ENCODE measurements at regions not wholly inside any gene's neighbourhood (a gene's known extent, or its start where the extent isn't known, plus 50 kb on each side); places are given as distances from the start of the nearest gene placed in this dataset.

DNA sequence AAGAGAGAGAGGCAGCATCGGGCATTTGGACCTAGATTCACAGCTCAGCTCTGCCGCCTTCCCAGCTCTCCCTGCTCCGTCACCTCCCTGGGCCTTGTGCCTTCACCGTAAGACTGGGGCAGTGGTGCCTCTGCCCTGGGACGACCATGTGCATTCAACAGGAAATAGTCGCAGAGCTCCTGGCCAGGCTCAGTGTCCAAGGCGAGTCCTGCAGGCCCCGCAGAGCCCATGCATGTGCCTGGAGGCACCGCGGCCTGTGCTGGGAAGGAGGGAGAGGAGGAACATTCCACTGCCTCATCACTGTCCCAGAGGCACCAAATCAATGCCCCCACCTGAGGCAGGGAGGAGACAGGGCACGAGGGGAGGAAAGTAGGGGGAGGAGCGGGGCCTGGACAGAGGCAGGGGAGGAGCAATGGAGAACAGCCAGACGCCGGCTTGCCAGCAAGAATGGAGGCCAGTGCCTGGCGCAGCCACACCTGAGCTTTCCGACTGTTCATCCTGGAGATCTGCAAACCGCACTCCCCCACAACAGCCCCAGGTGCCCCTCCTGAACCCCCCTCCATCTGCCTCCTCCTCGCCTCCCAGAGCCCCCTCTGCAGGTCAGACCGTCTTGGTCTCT is 74.4 kb upstream of the PRR5 start:
- CTCF ChIA-PET = interaction anchor here (0.6 to 5.7 kb wide), 19 partner anchors 15 to 938 kb away, joined by 3 to 84 read pairs (median 4); no protein-coding TSS in a partner anchor

DNA sequence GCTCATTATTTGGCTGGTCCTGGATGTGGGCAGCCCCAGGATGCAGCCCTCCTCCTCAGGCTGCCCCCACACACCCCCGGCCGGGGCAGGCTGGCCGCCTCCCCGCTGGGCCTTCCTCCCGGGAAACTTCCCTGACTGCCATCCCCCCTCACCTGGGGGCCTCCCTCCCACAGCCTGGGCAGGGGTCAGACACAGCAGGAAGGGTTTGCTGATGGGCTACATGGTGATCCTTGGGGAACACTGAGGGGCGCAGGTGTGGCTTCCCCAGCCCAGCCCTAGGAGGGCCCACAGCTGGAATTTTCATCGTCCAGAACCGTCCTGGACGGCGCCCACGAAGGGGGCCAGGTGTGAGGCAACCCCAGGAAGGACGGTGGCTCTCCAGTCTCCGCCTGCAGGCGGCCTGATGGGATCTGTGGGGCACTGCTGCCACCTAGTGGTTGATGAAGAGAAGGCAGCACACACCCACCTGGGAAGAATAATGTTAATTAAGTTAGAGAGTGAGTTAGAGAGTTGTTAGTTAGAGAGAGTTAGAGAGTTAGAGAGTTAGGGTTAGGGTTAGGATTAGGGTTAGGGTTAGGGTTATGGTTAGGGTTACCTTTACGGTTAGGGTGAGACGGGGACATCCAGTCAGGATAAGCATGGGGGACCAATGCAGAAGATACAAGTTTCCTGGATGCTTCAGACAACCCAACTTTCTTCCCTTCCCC is 75.9 kb upstream of the PRR5 start:
- ChIA-PET POLR2A (no interaction called here), CTCF (interaction anchor here (0.6 to 5.7 kb wide), 53 partner anchors 9 to 1879 kb away, joined by 3 to 84 read pairs (median 4); no protein-coding TSS in a partner anchor)
- no peaks in the 10 kb centered on the region for H3K9me3 ChIP-seq (ENCODE audit: control insufficient read depth, insufficient read depth, low read depth, low read length)
- H3K27ac ChIP-seq (ENCODE audit: extremely low read depth, low read depth, low read length) = no peak overlapping the region
- H3K36me3 ChIP-seq (ENCODE audit: control insufficient read depth in 2 of 2, insufficient read depth in 1 of 2, low read length in 2 of 2) = no peaks in the 10 kb centered on the region
- H3K4me1 ChIP-seq (ENCODE audit: control insufficient read depth, insufficient read depth, low read length) = no peaks in the 10 kb centered on the region
- no peak overlapping the region for H3K4me3 ChIP-seq (ENCODE audit: low read depth, low read length)
- TF ChIP-seq ZBTB17 (tag by site-specific recombination; IDR thresholded peaks at IDR 0.05) (peak; percentile 61), GLIS1 (tag by site-specific recombination; IDR thresholded peaks at IDR 0.05) (peak; percentile 94), ZNF776 (tag by site-specific recombination; IDR thresholded peaks at IDR 0.05; ENCODE audit: borderline replicate concordance) (no peak), ZNF391 (tag by site-specific recombination; IDR thresholded peaks at IDR 0.05; ENCODE audit: borderline replicate concordance, low read depth) (0 out of 2 replicates have a peak, but pooled peaks have one; percentile 56), ZNF544 (tag by site-specific recombination; IDR thresholded peaks at IDR 0.05) (no peak), SP7 (tag by site-specific recombination; IDR thresholded peaks at IDR 0.05) (peak; percentile 52; the same call in 1 of the 2 replicates), KLF7 (tag by site-specific recombination; IDR thresholded peaks at IDR 0.05; ENCODE audit: borderline replicate concordance) (no peak), ZNF23 (tag by site-specific recombination; IDR thresholded peaks at IDR 0.05; ENCODE audit: borderline replicate concordance) (no peak), PRDM1 (tag by site-specific recombination; IDR thresholded peaks at IDR 0.05) (peak; percentile 99), ZNF366 (tag by site-specific recombination; conservative IDR thresholded peaks at IDR 0.05) (no peak), ZNF777 (tag by site-specific recombination; IDR thresholded peaks at IDR 0.05; ENCODE audit: borderline replicate concordance) (peak; percentile 87), OVOL3 (tag by site-specific recombination; IDR thresholded peaks at IDR 0.05) (no peak), ZEB2 (tag by site-specific recombination; IDR thresholded peaks at IDR 0.05) (0 out of 2 replicates have a peak, but pooled peaks have one; percentile 35), ZNF510 (tag by site-specific recombination; IDR thresholded peaks at IDR 0.05; ENCODE audit: insufficient replicate concordance) (no peak), ZNF146 (tag by site-specific recombination; IDR thresholded peaks at IDR 0.05) (no peak), ZNF2 (tag by site-specific recombination; IDR thresholded peaks at IDR 0.05) (peak; percentile 75; the same call in 1 of the 2 replicates), ZBTB21 (tag by site-specific recombination; IDR thresholded peaks at IDR 0.05) (0 out of 2 replicates have a peak, but pooled peaks have one; percentile 17), ZBTB7A (tag by site-specific recombination; IDR thresholded peaks at IDR 0.05; ENCODE audit: low read depth) (no peak)
- TF ChIP-seq, protein P1, sequence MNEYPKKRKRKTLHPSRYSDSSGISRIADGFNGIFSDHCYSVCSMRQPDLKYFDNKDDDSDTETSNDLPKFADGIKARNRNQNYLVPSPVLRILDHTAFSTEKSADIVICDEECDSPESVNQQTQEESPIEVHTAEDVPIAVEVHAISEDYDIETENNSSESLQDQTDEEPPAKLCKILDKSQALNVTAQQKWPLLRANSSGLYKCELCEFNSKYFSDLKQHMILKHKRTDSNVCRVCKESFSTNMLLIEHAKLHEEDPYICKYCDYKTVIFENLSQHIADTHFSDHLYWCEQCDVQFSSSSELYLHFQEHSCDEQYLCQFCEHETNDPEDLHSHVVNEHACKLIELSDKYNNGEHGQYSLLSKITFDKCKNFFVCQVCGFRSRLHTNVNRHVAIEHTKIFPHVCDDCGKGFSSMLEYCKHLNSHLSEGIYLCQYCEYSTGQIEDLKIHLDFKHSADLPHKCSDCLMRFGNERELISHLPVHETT (tag by site-specific recombination; IDR thresholded peaks at IDR 0.05) = 0 out of 2 replicates have a peak, but pooled peaks have one; percentile 36
- TF ChIP-seq, protein P2, sequence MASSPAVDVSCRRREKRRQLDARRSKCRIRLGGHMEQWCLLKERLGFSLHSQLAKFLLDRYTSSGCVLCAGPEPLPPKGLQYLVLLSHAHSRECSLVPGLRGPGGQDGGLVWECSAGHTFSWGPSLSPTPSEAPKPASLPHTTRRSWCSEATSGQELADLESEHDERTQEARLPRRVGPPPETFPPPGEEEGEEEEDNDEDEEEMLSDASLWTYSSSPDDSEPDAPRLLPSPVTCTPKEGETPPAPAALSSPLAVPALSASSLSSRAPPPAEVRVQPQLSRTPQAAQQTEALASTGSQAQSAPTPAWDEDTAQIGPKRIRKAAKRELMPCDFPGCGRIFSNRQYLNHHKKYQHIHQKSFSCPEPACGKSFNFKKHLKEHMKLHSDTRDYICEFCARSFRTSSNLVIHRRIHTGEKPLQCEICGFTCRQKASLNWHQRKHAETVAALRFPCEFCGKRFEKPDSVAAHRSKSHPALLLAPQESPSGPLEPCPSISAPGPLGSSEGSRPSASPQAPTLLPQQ (tag by site-specific recombination; IDR thresholded peaks at IDR 0.05) = 0 out of 2 replicates have a peak, but pooled peaks have one; percentile 32
- TF ChIP-seq, protein P3, sequence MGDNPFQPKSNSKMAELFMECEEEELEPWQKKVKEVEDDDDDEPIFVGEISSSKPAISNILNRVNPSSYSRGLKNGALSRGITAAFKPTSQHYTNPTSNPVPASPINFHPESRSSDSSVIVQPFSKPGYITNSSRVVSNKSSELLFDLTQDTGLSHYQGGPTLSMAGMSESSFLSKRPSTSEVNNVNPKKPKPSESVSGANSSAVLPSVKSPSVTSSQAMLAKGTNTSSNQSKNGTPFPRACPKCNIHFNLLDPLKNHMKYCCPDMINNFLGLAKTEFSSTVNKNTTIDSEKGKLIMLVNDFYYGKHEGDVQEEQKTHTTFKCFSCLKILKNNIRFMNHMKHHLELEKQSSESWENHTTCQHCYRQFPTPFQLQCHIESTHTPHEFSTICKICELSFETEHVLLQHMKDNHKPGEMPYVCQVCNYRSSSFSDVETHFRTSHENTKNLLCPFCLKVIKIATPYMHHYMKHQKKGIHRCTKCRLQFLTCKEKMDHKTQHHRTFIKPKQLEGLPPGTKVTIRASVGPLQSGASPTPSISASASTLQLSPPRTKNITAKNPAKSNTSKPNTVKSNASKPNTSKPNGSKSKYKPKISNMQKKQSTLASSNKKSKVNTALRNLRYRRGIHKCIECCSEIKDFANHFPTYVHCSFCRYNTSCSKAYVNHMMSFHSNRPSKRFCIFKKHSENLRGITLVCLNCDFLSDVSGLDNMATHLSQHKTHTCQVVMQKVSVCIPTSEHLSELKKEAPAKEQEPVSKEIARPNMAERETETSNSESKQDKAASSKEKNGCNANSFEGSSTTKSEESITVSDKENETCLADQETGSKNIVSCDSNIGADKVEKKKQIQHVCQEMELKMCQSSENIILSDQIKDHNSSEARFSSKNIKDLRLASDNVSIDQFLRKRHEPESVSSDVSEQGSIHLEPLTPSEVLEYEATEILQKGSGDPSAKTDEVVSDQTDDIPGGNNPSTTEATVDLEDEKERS (tag by site-specific recombination; IDR thresholded peaks at IDR 0.05) = no peak
- TF ChIP-seq, protein P4, sequence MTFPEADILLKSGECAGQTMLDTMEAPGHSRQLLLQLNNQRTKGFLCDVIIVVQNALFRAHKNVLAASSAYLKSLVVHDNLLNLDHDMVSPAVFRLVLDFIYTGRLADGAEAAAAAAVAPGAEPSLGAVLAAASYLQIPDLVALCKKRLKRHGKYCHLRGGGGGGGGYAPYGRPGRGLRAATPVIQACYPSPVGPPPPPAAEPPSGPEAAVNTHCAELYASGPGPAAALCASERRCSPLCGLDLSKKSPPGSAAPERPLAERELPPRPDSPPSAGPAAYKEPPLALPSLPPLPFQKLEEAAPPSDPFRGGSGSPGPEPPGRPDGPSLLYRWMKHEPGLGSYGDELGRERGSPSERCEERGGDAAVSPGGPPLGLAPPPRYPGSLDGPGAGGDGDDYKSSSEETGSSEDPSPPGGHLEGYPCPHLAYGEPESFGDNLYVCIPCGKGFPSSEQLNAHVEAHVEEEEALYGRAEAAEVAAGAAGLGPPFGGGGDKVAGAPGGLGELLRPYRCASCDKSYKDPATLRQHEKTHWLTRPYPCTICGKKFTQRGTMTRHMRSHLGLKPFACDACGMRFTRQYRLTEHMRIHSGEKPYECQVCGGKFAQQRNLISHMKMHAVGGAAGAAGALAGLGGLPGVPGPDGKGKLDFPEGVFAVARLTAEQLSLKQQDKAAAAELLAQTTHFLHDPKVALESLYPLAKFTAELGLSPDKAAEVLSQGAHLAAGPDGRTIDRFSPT (tag by site-specific recombination; IDR thresholded peaks at IDR 0.05) = no peak

More for the DNA sequence above, 74.4 kb upstream of the PRR5 start:
- Histone ChIP-seq H3K9me3 (ENCODE audit: control insufficient read depth, insufficient read depth, low read depth, low read length) (no peaks in the 10 kb centered on the region), H3K4me1 (ENCODE audit: control insufficient read depth, insufficient read depth, low read length) (no peaks in the 10 kb centered on the region), H3K36me3 (ENCODE audit: control insufficient read depth in 2 of 2, insufficient read depth in 1 of 2, low read length in 2 of 2) (no peaks in the 10 kb centered on the region), H3K4me3 (ENCODE audit: low read depth, low read length) (no peak overlapping the region), H3K27ac (ENCODE audit: extremely low read depth, low read depth, low read length) (no peak overlapping the region)
- POLR2A ChIA-PET = no interaction called here
- no peak for TF ChIP-seq ZNF121 (tag by site-specific recombination; IDR thresholded peaks at IDR 0.05)
- TF ChIP-seq ZNF23 (tag by site-specific recombination; IDR thresholded peaks at IDR 0.05; ENCODE audit: borderline replicate concordance) = no peak
- peak; percentile 38; the same call in 1 of the 2 replicates for TF ChIP-seq ZNF341 (tag by site-specific recombination; IDR thresholded peaks at IDR 0.05; ENCODE audit: low read depth)
- TF ChIP-seq ZNF792 (tag by site-specific recombination; IDR thresholded peaks at IDR 0.05) = no peak
- TF ChIP-seq OVOL3 (tag by site-specific recombination; IDR thresholded peaks at IDR 0.05) = no peak
- TF ChIP-seq SP2 (tag by site-specific recombination; IDR thresholded peaks at IDR 0.05) = no peak
